ENCODE measurements at regions not wholly inside any gene's neighbourhood (a gene's known extent, or its start where the extent isn't known, plus 50 kb on each side); places are given as distances from the start of the nearest gene placed in this dataset.

GRCh38 chr6:114449659-114450058, 106.8 kb upstream of the HS3ST5 start (continued):
- TF ChIP-seq HSF1 (IDR thresholded peaks at IDR 0.05; ENCODE audit: low read depth, low read length) (no peak), CBX3 (IDR thresholded peaks at IDR 0.05; ENCODE audit: borderline replicate concordance, low read depth) (no peak), SUPT20H (IDR thresholded peaks at IDR 0.05; ENCODE audit: borderline replicate concordance, control insufficient read depth, low read depth, low read length) (no peak), EZH2 (IDR thresholded peaks at IDR 0.05; ENCODE audit: borderline replicate concordance, control insufficient read depth, low read depth, low read length) (no peak)

GRCh38 chr6:114446342-114446741, 103.5 kb upstream of the HS3ST5 start:
- no peak overlapping the region for H3K9ac ChIP-seq (ENCODE audit: control insufficient read depth, insufficient read depth, low read length)
- ATAC-seq: no peak
- RAD21 ChIA-PET (ENCODE audit: unreplicated experiment): no interaction called here
- SMC1A ChIA-PET (ENCODE audit: uncharacterized antibody, unreplicated experiment): interaction anchor here (1.0 to 1.2 kb wide), 2 partner anchors 9 to 96 kb away, joined by 3 to 4 read pairs; no protein-coding TSS in a partner anchor
- no TSS peak for BruUV-seq (replicated peaks)
- no peaks in the 10 kb centered on the region for H3K79me2 ChIP-seq (ENCODE audit: control insufficient read depth, insufficient read depth, low read length)
- POLR2A ChIA-PET: no interaction called here
- no peak overlapping the region for H3K4me2 ChIP-seq (ENCODE audit: control insufficient read depth, insufficient read depth)
- no peak overlapping the region for H3K27ac ChIP-seq (ENCODE audit: control insufficient read depth, insufficient read depth)
- no peak for FAIRE-seq
- H4K20me1 ChIP-seq (ENCODE audit: control insufficient read depth, insufficient read depth): no peaks in the 10 kb centered on the region
- intact Hi-C loops (cut with micrococcal nuclease; ENCODE audit: unreplicated experiment) (no loop called here), in situ Hi-C loops (cut with MboI) (no loop called here)
- no peak overlapping the region for H3K4me3 ChIP-seq
- 0% methylated on average over 2 of the region's 2 CpGs for WGBS (ENCODE audit: insufficient coverage, insufficient replicate concordance, low lambda C conversion rate, missing lambda C conversion rate)
- no peaks in the 10 kb centered on the region for H3K4me1 ChIP-seq (ENCODE audit: control insufficient read depth, insufficient read depth, low read length)
- H3K9me3 ChIP-seq (replicated peaks; ENCODE audit: control insufficient read depth, insufficient read depth, low read length): no peaks in the 10 kb centered on the region
- no peaks in the 10 kb centered on the region for H3K36me3 ChIP-seq (ENCODE audit: control insufficient read depth in 2 of 2, insufficient read depth in 2 of 2, low read length in 1 of 2)
- no peak for DNase-seq (ENCODE audit: low read depth, low spot score)
- no peak overlapping the region for H2AFZ ChIP-seq (ENCODE audit: control insufficient read depth, low read depth, low read length)
- CTCF ChIA-PET: no interaction called here
- H3K27me3 ChIP-seq (replicated peaks in 1 of 2; ENCODE audit: control insufficient read depth in 2 of 2, insufficient read depth in 2 of 2, low read length in 1 of 2): no peaks in the 10 kb centered on the region
- TF ChIP-seq MTA3 (IDR thresholded peaks at IDR 0.05; ENCODE audit: borderline replicate concordance, low read length) (no peak), RELB (IDR thresholded peaks at IDR 0.05; ENCODE audit: low read depth) (no peak), ZNF384 (IDR thresholded peaks at IDR 0.05; ENCODE audit: borderline replicate concordance, low read depth, low read length) (no peak), SMAD5 (IDR thresholded peaks at IDR 0.05; ENCODE audit: low read depth) (no peak), ATF7 (IDR thresholded peaks at IDR 0.05; ENCODE audit: low read depth) (no peak), SMARCA5 (IDR thresholded peaks at IDR 0.05) (no peak), MLLT1 (IDR thresholded peaks at IDR 0.05) (no peak), IRF5 (IDR thresholded peaks at IDR 0.05; ENCODE audit: borderline replicate concordance) (no peak), ATF2 (IDR thresholded peaks at IDR 0.05; ENCODE audit: low read length) (no peak), JUNB (IDR thresholded peaks at IDR 0.05) (no peak), CHD4 (IDR thresholded peaks at IDR 0.05) (no peak), USF1 (IDR thresholded peaks at IDR 0.05; ENCODE audit: borderline replicate concordance, extremely low read length, insufficient read depth, low read depth, low read length) (no peak)
